ENCODE measurements at regions not wholly inside any gene's neighbourhood (a gene's known extent, or its start where the extent isn't known, plus 50 kb on each side); places are given as distances from the start of the nearest gene placed in this dataset.

GRCh38 chr7:25726781-25727311 lies 425.2 kb upstream of the NFE2L3 start:
- CTCF ChIA-PET: no interaction called here
- H4K20me1 ChIP-seq (ENCODE audit: low read length): no peaks in the 10 kb centered on the region
- no peaks in the 10 kb centered on the region for H3K4me1 ChIP-seq (ENCODE audit: insufficient read depth, low read length)
- no peak for TF ChIP-seq EZH2phosphoT487 (IDR thresholded peaks at IDR 0.05; ENCODE audit: borderline replicate concordance, low read length)
- TF ChIP-seq CTCF (conservative IDR thresholded peaks at IDR 0.05; ENCODE audit: low read depth, low read length): no peak
- TF ChIP-seq EZH2 (IDR thresholded peaks at IDR 0.05; ENCODE audit: low read length, unreplicated experiment): no peak
- no peak overlapping the region for H3K4me3 ChIP-seq (ENCODE audit: low read length)
- H3K9ac ChIP-seq (ENCODE audit: low read length): no peak overlapping the region
- no peaks in the 10 kb centered on the region for H3K79me2 ChIP-seq (ENCODE audit: low read length)
- H3F3A ChIP-seq (ENCODE audit: low read length, unreplicated experiment): no peaks in the 10 kb centered on the region
- DNase-seq (no peak), ATAC-seq (no peak)
- no peaks in the 10 kb centered on the region for H3K36me3 ChIP-seq (ENCODE audit: low read depth, low read length)
- intact Hi-C loops (cut with micrococcal nuclease): no loop called here
- H3K9me3 ChIP-seq (ENCODE audit: low read length): no peaks in the 10 kb centered on the region
- peaks cover 59% of the 10 kb centered on the region for H3K27me3 ChIP-seq (ENCODE audit: low read length)
- H2AFZ ChIP-seq (ENCODE audit: low read length): no peak overlapping the region
- POLR2A ChIA-PET (ENCODE audit: unreplicated experiment): no interaction called here
- H3K4me2 ChIP-seq (ENCODE audit: low read length): no peak overlapping the region
- H3K9me2 ChIP-seq (replicated peaks; ENCODE audit: low read length): no peaks in the 10 kb centered on the region
- no peak overlapping the region for H3K27ac ChIP-seq (ENCODE audit: low read length)
- no TSS peak for BruUV-seq (replicated peaks)

GRCh38 chr7:25727446-25727845 lies 424.6 kb upstream of the NFE2L3 start:
- no peaks in the 10 kb centered on the region for H3F3A ChIP-seq (ENCODE audit: low read length, unreplicated experiment)
- POLR2A ChIA-PET (ENCODE audit: unreplicated experiment): no interaction called here
- CTCF ChIA-PET: no interaction called here
- no peak overlapping the region for H2AFZ ChIP-seq (ENCODE audit: low read length)
- no peaks in the 10 kb centered on the region for H4K20me1 ChIP-seq (ENCODE audit: low read length)
- no TSS peak for BruUV-seq (replicated peaks)
- H3K79me2 ChIP-seq (ENCODE audit: low read length): no peaks in the 10 kb centered on the region
- no peak overlapping the region for H3K9ac ChIP-seq (ENCODE audit: low read length)
- ATAC-seq: no peak
- peaks cover 63% of the 10 kb centered on the region for H3K27me3 ChIP-seq (ENCODE audit: low read length)
- no peak overlapping the region for H3K4me3 ChIP-seq (ENCODE audit: low read length)
- no peaks in the 10 kb centered on the region for H3K36me3 ChIP-seq (ENCODE audit: low read depth, low read length)
- no peaks in the 10 kb centered on the region for H3K4me1 ChIP-seq (ENCODE audit: insufficient read depth, low read length)
- H3K27ac ChIP-seq (ENCODE audit: low read length): no peak overlapping the region
- no peak for DNase-seq
- intact Hi-C loops (cut with micrococcal nuclease): no loop called here
- no peaks in the 10 kb centered on the region for H3K9me3 ChIP-seq (ENCODE audit: low read length)
- no peak for TF ChIP-seq EZH2 (IDR thresholded peaks at IDR 0.05; ENCODE audit: low read length, unreplicated experiment)
- TF ChIP-seq EZH2phosphoT487 (IDR thresholded peaks at IDR 0.05; ENCODE audit: borderline replicate concordance, low read length): no peak
- TF ChIP-seq CTCF (conservative IDR thresholded peaks at IDR 0.05; ENCODE audit: low read depth, low read length): no peak
- H3K4me2 ChIP-seq (ENCODE audit: low read length): no peak overlapping the region
- no peaks in the 10 kb centered on the region for H3K9me2 ChIP-seq (replicated peaks; ENCODE audit: low read length)

GRCh38 chr7:25727876-25728275 lies 424.1 kb upstream of the NFE2L3 start:
- intact Hi-C loops (cut with micrococcal nuclease): no loop called here
- ATAC-seq: no peak
- H3K79me2 ChIP-seq (ENCODE audit: low read length): no peaks in the 10 kb centered on the region
- H3K36me3 ChIP-seq (ENCODE audit: low read depth, low read length): no peaks in the 10 kb centered on the region
- no peak for TF ChIP-seq EZH2 (IDR thresholded peaks at IDR 0.05; ENCODE audit: low read length, unreplicated experiment)
- TF ChIP-seq CTCF (conservative IDR thresholded peaks at IDR 0.05; ENCODE audit: low read depth, low read length): no peak
- TF ChIP-seq EZH2phosphoT487 (IDR thresholded peaks at IDR 0.05; ENCODE audit: borderline replicate concordance, low read length): no peak
- H4K20me1 ChIP-seq (ENCODE audit: low read length): no peaks in the 10 kb centered on the region
- no peak overlapping the region for H3K9ac ChIP-seq (ENCODE audit: low read length)
- no peaks in the 10 kb centered on the region for H3K9me3 ChIP-seq (ENCODE audit: low read length)
- no peaks in the 10 kb centered on the region for H3K4me1 ChIP-seq (ENCODE audit: insufficient read depth, low read length)
- no peak for DNase-seq
- CTCF ChIA-PET: no interaction called here
- H2AFZ ChIP-seq (ENCODE audit: low read length): no peak overlapping the region
- no peaks in the 10 kb centered on the region for H3K9me2 ChIP-seq (replicated peaks; ENCODE audit: low read length)
- POLR2A ChIA-PET (ENCODE audit: unreplicated experiment): no interaction called here
- no peak overlapping the region for H3K27ac ChIP-seq (ENCODE audit: low read length)
- H3K4me3 ChIP-seq (ENCODE audit: low read length): no peak overlapping the region
- no peak overlapping the region for H3K4me2 ChIP-seq (ENCODE audit: low read length)
- H3F3A ChIP-seq (ENCODE audit: low read length, unreplicated experiment): no peaks in the 10 kb centered on the region
- H3K27me3 ChIP-seq (ENCODE audit: low read length): peaks cover 67% of the 10 kb centered on the region
- BruUV-seq (replicated peaks): no TSS peak

Measured in PC-3 (cell line).